ENCODE measurements at regions not wholly inside any gene's neighbourhood (a gene's known extent, or its start where the extent isn't known, plus 50 kb on each side); places are given as distances from the start of the nearest gene placed in this dataset.

- DNase-seq (ENCODE audit: low spot score): no peak
- in situ Hi-C loops (cut with MboI; ENCODE audit: low pct_unique_long_range_greater_than_20kb, low sequenced_read_pairs, unreplicated experiment): no loop called here
- TF ChIP-seq, protein P1, sequence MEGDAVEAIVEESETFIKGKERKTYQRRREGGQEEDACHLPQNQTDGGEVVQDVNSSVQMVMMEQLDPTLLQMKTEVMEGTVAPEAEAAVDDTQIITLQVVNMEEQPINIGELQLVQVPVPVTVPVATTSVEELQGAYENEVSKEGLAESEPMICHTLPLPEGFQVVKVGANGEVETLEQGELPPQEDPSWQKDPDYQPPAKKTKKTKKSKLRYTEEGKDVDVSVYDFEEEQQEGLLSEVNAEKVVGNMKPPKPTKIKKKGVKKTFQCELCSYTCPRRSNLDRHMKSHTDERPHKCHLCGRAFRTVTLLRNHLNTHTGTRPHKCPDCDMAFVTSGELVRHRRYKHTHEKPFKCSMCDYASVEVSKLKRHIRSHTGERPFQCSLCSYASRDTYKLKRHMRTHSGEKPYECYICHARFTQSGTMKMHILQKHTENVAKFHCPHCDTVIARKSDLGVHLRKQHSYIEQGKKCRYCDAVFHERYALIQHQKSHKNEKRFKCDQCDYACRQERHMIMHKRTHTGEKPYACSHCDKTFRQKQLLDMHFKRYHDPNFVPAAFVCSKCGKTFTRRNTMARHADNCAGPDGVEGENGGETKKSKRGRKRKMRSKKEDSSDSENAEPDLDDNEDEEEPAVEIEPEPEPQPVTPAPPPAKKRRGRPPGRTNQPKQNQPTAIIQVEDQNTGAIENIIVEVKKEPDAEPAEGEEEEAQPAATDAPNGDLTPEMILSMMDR (IDR thresholded peaks at IDR 0.05; ENCODE audit: extremely low read depth, insufficient read depth, missing control alignments): no peak
Measured at GRCh38 chr4:157792716-157793115, 380.1 kb downstream of the GASK1B start.

DNA sequence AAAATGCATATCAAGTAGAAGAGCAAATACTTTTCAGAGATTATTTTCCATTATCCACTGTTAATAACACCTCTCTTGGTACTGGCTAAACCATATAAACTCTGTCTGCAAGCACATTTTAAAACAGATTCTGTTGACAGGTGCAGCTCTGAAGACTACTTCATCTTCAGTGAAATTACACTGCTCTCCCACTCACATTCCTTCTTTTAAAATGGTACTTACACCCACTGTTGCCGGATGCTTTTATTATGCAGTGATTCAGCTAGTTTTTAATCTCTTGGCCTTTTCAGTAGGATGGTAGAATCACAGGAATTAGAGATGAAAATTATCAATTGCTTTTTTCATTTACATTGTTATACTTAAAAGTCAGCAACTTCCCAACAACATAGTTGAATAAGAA lies 381.6 kb downstream of the GASK1B start:
- in situ Hi-C loops (cut with MboI; ENCODE audit: low pct_unique_long_range_greater_than_20kb, low sequenced_read_pairs, unreplicated experiment): no loop called here
- DNase-seq (ENCODE audit: low spot score): no peak
- TF ChIP-seq, protein P1 (IDR thresholded peaks at IDR 0.05; ENCODE audit: extremely low read depth, insufficient read depth, missing control alignments): no peak

GRCh38 chr4:157787618-157788017 lies 385.2 kb downstream of the GASK1B start:
- in situ Hi-C loops (cut with MboI; ENCODE audit: low pct_unique_long_range_greater_than_20kb, low sequenced_read_pairs, unreplicated experiment): no loop called here
- TF ChIP-seq, protein P1 (IDR thresholded peaks at IDR 0.05; ENCODE audit: extremely low read depth, insufficient read depth, missing control alignments): no peak
- no peak for DNase-seq (ENCODE audit: low spot score)

- no peak for DNase-seq (ENCODE audit: low spot score)
- in situ Hi-C loops (cut with MboI; ENCODE audit: low pct_unique_long_range_greater_than_20kb, low sequenced_read_pairs, unreplicated experiment): no loop called here
- TF ChIP-seq, protein P1 (IDR thresholded peaks at IDR 0.05; ENCODE audit: extremely low read depth, insufficient read depth, missing control alignments): no peak
Measured at GRCh38 chr4:157781361-157781760, 391.5 kb downstream of the GASK1B start.

- no peak for DNase-seq (ENCODE audit: low spot score)
- in situ Hi-C loops (cut with MboI; ENCODE audit: low pct_unique_long_range_greater_than_20kb, low sequenced_read_pairs, unreplicated experiment): no loop called here
- TF ChIP-seq, protein P1 (IDR thresholded peaks at IDR 0.05; ENCODE audit: extremely low read depth, insufficient read depth, missing control alignments): no peak
Measured at GRCh38 chr4:157779081-157779480, 393.7 kb downstream of the GASK1B start.

DNA sequence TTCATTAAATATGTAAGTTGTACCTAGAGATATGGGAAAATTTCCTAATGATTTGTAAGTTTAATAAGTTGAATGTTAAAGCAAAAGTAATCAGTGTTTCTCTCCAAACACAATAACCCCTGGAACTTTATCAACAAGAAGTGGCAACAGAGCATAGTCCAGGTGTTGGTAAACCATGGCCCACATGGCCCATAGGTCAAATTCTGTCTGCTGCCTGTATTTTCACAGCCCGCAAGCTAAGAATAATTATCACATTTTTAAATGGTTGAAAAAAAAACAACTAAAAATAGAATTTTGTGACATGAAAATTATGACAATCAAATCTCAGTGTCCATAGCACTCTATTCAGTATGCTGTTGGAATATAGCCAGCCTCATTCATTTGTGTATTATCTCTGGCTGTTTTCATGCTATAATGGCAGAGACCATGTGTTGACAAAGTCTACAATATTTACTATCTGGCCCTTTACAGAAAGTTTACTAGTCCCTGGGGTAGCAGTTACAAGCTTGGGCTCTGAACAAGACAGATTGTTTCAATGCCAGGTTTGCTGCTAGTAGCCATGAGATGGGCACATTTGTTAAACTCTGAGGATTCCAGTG lies 395.8 kb downstream of the GASK1B start:
- no peak for DNase-seq (ENCODE audit: low spot score)
- in situ Hi-C loops (cut with MboI; ENCODE audit: low pct_unique_long_range_greater_than_20kb, low sequenced_read_pairs, unreplicated experiment): no loop called here
- TF ChIP-seq, protein P1 (IDR thresholded peaks at IDR 0.05; ENCODE audit: extremely low read depth, insufficient read depth, missing control alignments): no peak

Measured in GM13977 (cell line).